DMS114 treated with DMSO at 0.1 percent for 48 hours (cell line): ENCODE measurements at regions not wholly inside any gene's neighbourhood (a gene's known extent, or its start where the extent isn't known, plus 50 kb on each side); places are given as distances from the start of the nearest gene placed in this dataset.

ENCODE experiments used
- DNase-seq: peaks from one replicate; lab custom pipeline; 2025; ENCODE audit not compliant: unreplicated experiment; lab: John Stamatoyannopoulos, UW

DNA sequence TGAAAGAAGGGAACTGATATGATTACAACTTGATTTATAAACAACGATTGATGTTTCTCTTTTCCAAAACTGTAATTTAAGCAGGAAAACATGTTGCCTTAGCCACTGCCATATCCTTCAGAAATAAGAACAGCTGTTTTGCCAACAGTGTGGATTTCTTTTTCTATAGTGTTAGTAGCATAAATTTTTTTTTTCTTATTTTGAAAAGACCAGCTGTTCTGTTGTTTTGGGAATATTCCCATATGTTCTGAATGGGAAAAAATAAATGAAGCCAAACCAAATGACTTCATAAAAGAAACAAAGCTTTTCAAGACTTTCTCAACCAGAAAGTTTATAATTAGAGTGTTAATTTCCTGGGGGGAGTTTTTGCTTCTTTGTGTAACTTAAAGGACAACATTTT lies 83.9 kb upstream of the ARHGAP24 start:
- no peak for DNase-seq

DNA sequence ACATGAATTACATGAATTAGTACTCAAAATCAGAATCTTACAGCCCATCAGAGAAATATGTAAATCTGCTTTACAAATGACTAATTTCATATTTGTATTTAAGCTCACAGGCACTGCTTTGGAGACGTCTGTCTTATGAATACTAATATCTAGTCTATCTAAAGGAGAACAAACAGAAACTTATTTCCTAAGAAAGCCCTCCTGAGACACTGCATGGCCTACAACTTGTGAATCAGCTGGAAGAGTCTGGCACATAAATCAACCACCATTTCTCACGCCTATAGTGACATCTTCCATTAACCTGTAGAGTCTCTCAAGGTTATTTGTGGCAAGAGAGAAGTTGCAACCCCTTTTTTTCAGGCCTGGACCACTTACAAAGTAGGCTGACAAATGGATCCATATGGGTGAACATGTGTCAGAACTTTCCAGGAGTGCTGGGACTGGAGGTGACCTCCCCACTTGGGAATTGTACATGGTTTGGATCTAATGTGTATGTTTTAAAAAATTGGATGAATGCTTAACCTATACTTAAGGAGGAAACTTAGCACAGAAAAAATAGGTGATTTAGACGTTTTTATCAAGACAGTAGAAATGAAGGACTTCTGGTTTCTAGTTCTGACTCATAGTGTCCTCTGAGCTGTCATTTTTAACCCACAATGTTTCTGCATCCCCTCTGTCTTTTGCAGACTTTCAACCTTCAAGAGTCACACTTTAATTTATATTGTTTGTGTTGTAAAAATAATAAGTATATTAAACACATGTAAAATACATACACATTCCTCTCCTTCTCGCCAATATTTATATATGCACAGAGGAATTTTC lies 83.2 kb upstream of the ARHGAP24 start:
- DNase-seq = no peak

DNA sequence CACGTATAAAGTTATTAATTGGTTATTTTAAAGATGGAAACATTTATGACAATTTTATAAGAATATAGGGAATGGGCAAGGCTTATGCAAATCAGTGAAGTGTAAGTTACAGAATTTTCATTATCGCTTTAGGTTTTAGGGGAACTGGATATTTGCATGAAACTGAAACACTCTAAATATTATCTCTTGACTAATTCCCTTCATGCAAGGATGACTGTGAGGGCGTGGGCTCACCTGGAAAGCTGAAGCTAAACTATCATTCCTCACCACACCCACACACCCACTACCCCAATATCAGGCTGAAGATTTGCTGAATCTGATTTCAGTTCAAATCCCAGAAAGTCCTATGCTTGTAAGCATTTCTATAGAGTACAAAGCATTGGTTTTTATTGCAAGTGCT lies 81.7 kb upstream of the ARHGAP24 start:
- DNase-seq = no peak

DNA sequence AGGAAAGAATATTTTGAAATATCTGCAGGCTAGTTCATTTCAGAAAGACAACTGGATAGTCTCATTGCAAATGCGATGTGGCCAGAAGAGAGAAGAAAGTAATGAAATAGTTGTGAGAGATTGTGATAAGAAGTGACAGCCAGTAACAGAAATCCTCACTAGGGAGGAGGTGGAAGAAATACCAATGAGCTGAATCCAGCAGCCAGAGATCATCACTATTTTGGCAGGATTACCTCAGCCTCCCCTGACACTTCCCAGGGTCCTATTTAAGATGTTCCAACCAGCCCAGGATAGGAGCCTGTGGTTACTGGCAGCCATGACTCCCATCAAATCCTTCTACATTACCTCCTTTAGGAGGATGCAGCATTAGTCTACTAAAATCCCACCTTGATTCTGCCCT lies 76.7 kb upstream of the ARHGAP24 start:
- DNase-seq = no peak

DNA sequence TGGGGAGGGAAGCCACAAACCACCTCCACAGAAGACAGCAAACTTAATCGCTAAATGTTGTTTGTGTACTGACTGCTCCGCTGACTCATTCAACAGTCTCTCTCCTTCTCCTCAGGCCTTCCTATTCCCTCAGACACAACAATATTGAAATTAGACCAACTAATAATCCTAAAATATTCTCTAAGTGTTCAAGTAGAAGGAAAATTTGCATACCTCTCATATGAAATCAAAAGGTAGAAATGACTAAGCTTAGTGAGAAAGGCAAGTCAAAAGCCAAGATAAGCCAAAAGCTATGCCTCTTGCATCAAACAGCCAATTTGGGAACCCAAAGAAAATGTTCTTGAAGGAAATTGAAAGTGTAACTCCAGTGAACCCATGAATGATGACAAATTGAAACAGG lies 75.7 kb upstream of the ARHGAP24 start:
- DNase-seq = no peak

DNA sequence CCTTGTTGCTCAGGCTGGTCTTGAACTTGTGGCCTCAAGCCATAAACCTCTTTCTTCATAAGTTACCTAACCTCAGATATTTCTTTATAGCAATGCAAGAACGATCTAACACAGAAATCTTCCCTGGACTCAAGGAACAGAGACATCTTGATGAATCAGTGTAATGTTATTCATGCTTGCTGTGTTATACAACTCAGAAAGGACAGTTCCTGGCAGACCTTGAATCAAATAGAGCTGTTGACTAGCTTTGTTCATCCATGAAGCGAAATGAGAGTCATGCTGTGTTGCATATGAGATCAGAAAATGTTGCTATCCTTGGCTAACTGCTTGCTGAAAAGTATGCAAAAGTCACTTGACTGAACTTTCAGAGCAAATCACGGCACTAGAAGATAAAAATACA lies 72.6 kb upstream of the ARHGAP24 start:
- DNase-seq = no peak

DNA sequence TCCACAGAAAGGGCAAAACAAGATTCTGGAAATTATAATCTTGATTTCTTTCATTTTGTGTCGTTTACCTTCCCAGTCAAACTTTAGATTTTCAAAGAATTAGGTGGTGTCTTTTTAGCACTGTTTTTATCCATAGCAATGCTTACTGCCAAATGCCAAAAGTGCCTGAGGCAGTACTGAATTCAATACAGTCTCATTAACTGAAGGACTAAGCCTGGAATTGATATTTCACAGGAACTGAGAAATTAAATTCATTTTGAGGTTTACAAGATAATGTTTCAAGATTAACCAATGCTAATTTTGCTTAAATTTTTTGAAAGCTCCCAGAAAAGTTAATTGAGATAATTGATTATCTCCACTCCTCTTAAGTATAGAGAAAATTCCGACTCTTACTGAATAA lies 68.8 kb upstream of the ARHGAP24 start:
- DNase-seq = no peak

DNA sequence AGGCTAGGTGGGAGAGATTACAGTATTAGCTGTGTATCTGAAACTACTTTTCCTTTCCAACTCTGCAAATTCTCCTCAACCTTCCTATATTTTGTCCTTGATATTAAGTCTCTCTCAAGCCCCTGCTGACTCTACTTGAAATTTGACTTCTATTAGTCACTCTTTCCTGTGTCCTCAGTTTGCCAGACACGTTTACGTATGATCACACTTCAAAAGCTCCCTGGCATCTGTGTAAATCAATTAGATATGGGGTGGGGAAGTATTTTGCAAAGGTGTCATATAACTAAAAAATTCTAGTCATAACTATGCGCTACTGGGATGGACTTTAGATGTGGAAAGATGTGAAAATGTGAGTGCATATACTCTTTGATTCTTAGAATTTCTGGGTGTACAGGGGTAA lies 67.4 kb upstream of the ARHGAP24 start:
- DNase-seq = no peak

DNA sequence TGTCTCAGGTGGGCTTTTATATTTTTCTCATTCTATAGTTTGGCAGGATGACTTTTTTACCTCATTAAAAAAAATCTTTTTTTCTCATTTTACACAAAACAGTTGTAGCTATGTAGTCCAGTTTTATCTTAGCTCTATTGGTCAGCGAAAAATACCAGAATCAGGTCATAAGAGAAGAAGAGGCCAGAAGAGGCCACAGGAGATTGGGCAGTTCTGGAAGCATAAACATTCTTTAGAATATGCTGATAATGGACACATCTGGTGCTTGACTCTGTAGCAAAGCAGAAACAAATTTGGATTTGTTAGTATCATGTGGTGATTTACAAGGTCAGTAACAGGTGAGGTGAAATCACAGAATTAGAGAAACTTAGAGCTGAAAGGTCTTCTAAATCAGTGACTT lies 66.6 kb upstream of the ARHGAP24 start:
- no peak for DNase-seq

DNA sequence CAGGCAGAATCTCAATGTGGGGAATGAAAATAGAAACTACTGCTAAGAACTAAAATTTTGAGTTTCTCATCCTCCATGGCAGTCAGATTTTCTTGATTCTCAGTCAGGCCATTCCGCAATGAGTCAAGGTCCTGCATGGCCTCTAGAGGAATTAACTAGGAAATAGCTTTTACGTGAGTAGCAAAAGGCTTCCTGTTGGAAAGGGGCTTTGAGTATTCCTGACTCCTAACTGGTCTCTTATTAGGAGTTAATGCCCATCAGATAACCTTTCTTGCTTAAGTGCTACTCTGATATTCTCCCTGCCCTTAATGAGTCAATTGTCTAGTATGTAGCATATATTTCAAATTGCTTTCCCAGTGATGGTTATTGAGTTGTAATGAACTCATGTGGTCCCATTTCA lies 65.7 kb upstream of the ARHGAP24 start:
- no peak for DNase-seq

DNA sequence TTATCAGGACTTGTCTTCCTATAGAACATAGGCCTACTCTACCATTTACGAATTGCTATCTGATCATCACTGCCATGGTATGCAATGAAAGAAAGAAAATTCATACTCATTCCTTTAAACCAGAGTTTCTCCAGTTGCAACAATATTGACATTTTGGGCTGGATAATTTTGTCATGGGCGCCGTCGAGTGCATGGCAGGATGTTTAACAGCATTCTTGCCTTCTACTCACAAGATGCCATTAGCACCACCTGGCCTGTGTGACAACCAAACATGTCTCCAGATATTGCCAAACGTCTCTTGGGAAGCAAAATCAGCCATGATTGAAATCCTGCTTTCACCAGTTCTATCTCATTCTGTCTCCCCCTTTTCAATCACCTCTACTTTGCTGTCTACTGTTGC lies 63.6 kb upstream of the ARHGAP24 start:
- DNase-seq = no peak

DNA sequence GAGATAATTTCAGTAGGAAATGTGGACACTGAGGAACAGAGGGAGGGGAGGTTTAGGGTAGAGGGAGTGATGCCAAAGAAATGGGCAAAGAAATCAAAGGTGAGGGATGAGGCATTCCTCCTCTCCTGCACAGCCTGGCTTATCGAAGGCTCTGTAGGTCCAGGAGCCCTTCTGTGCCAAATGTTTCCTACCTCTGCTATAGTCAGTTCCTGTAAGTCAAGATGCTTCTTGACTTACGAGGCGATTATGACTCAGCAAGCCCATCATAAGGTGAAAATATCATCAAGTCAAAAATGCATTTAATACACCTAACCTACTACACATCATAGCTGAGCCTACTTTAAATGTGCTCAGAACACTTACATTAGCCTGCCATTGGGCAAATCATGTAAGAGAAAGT lies 60.0 kb upstream of the ARHGAP24 start:
- no peak for DNase-seq

DNA sequence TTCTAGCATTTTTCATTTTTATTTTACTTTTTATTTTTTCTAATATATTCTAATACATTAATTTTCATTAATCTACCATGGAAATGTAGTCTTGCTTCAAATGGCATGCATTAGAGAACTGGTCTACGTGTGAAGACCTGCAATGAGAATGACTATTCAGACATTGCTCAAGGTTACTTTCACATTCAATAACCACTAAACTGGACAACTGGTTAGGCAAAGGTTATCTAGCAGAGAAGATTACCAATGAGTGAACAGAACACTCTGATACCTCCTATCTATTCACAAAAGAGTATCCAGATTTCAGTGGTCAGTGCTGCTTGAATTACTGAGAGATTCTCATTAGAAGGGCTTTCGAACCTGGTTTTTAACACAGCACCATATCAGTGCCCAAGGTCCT lies 58.9 kb upstream of the ARHGAP24 start:
- no peak for DNase-seq

DNA sequence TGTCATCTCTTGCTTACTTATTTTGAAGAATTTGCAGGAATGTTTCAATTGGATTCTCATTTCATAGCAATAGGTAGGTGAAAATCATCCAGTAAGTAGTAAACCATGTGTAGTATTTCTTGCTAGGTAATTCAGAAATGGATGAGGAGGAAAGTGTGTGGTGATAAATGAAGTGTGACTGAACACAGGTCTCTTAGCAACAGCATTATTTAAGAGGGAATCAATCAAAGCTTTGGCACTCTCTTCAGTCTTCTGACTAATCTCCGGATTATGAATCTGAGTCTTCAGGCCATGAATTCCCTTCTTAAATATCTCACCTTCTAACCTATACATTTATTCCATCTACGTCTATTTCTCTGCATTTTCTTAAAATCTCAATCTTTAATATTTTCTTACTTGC lies 55.8 kb upstream of the ARHGAP24 start:
- no peak for DNase-seq

DNA sequence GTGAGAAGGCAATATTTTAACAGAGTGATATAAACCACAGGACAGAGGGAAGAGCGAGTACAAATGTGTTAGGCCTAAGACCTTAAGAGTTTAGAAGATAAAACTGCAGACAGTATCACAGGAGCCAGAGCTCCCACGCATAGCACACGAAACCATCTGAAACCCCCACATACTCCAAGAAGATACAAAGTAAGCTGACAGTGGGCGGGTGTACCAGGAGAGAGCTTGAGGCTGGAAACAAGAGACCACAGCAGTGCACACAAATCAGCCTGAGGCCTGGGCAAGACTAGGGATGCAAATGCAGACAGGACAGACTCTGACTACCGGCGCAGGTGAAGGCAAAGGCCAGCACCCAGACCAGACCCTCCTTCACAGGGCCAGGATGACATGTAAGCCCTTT lies 54.1 kb upstream of the ARHGAP24 start:
- no peak for DNase-seq

DNA sequence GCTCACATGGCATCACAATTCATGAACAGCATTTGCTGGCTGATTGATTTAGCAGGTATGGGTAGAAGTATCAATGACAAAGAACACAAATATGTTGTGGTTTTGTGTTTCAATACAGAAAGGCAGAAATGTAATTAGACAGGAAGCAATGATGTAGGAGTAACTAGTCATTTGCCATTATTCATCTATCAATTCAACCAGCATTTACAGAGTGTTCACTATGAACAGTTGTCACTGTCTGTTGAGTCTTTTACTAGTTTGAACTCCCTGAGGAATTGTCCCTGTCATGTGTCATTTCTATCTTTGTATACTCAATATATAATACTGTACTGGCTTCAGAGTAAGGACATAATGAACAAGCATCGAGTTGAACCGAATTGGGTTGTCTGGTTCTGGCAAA lies 51.5 kb upstream of the ARHGAP24 start:
- no peak for DNase-seq
